ENCODE measurements at regions not wholly inside any gene's neighbourhood (a gene's known extent, or its start where the extent isn't known, plus 50 kb on each side); places are given as distances from the start of the nearest gene placed in this dataset.
A peak's percentile ranks its signal among the peaks of the same experiment; 100 is the strongest.
"Not testable (repeated sequence)": the region's sequence is repeated elsewhere in the genome, so short reads cannot be mapped to it uniquely, and the experiment has no call there.

DNA sequence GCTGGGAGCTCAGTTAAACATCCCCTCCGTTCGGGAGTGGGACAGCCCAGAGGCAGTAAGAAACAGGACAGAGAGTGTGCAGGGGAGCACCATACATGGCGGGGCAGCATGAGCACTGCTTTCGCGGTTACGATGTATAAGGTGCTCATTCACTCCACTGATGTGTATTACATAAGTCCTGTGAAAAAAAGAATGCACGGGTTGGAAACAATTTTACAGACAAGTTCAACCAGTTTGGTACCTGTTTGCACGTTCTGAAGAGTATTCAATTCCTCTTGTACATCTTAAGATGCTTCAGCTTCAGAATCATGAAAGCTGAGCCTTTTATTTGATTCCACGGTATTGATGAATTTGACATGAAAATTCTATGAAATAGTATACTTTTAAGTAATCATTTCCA lies 97.8 kb upstream of the NETO1 start:
- Histone ChIP-seq H2BK12ac (ENCODE audit: low read length) (no peak overlapping the region), H3K79me2 (ENCODE audit: control insufficient read depth, insufficient read depth, low read length, poor library complexity) (no peaks in the 10 kb centered on the region), H3K14ac (ENCODE audit: low read length) (no peak overlapping the region), H2AFZ (ENCODE audit: insufficient read depth, low read length, poor library complexity) (no peak overlapping the region), H3K4ac (ENCODE audit: low read depth, low read length) (no peak overlapping the region), H2BK5ac (ENCODE audit: low read depth, low read length, poor library complexity) (no peak overlapping the region), H3K18ac (ENCODE audit: low read length) (no peak overlapping the region), H3K4me3 (ENCODE audit: low read depth, low read length) (no peak overlapping the region), H3K9ac (ENCODE audit: low read length) (no peak overlapping the region), H3K79me1 (ENCODE audit: low read length) (no peaks in the 10 kb centered on the region), H3K4me2 (ENCODE audit: low read length) (no peak overlapping the region), H4K8ac (ENCODE audit: low read depth, low read length) (no peak overlapping the region), H3K27ac (ENCODE audit: low read depth, low read length) (no peak overlapping the region), H4K91ac (ENCODE audit: low read depth, low read length) (no peak overlapping the region), H3K23ac (ENCODE audit: low read length) (no peak overlapping the region), H4K12ac (ENCODE audit: low read depth, low read length) (no peak overlapping the region), H2BK120ac (ENCODE audit: insufficient read depth, low read length, poor library complexity) (no peak overlapping the region), H3K27me3 (ENCODE audit: insufficient read depth, low read length) (no peaks in the 10 kb centered on the region), H3K9me3 (ENCODE audit: insufficient read depth, low read depth, low read length) (no peaks in the 10 kb centered on the region), H3K4me1 (ENCODE audit: control insufficient read depth in 1 of 2, insufficient read depth in 2 of 2, low read length in 2 of 2) (no peaks in the 10 kb centered on the region), H3K36me3 (ENCODE audit: control insufficient read depth in 1 of 2, insufficient read depth in 2 of 2, low read length in 2 of 2) (no peaks in the 10 kb centered on the region), H2AK5ac (ENCODE audit: low read length) (no peak overlapping the region)
- no CpG with 5 or more reads among the region's 9 CpGs for WGBS (ENCODE audit: extremely low coverage, insufficient coverage, insufficient read length)
- peak in 1 of 2 donors; percentile 4 for DNase-seq

DNA sequence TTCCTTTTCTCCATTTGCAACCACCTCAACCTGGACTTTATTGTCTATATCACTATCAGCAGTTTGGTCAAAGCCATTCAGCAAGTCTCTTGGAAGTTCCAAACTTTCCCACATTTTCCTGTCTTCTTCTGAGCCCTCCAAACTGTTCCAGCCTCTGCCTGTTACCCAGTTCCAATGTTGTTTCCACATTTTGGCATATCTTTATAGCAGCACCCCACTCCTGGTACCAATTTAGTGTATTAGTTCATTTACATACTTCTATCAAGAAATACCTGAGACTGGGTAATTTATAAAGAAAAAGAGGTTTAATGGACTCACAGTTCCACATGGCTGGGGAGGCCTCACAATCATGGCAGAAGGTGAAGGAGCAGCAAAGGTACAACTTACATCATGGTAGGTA lies 90.4 kb upstream of the NETO1 start:
- not testable (repeated sequence) for H4K8ac ChIP-seq (ENCODE audit: low read depth, low read length); H2BK120ac ChIP-seq (ENCODE audit: insufficient read depth, low read length, poor library complexity); H3K4me1 ChIP-seq (ENCODE audit: control insufficient read depth in 1 of 2, insufficient read depth in 2 of 2, low read length in 2 of 2); H3K4me3 ChIP-seq (ENCODE audit: low read depth, low read length); H2BK12ac ChIP-seq (ENCODE audit: low read length); H4K12ac ChIP-seq (ENCODE audit: low read depth, low read length); H3K23ac ChIP-seq (ENCODE audit: low read length); H4K91ac ChIP-seq (ENCODE audit: low read depth, low read length); H3K4me2 ChIP-seq (ENCODE audit: low read length); H2AFZ ChIP-seq (ENCODE audit: insufficient read depth, low read length, poor library complexity); H2AK5ac ChIP-seq (ENCODE audit: low read length); H3K27me3 ChIP-seq (ENCODE audit: insufficient read depth, low read length); H3K79me1 ChIP-seq (ENCODE audit: low read length); H3K9me3 ChIP-seq (ENCODE audit: insufficient read depth, low read depth, low read length); H2BK5ac ChIP-seq (ENCODE audit: low read depth, low read length, poor library complexity); DNase-seq; H3K9ac ChIP-seq (ENCODE audit: low read length); H3K27ac ChIP-seq (ENCODE audit: low read depth, low read length); H3K4ac ChIP-seq (ENCODE audit: low read depth, low read length); H3K14ac ChIP-seq (ENCODE audit: low read length); H3K36me3 ChIP-seq (ENCODE audit: control insufficient read depth in 1 of 2, insufficient read depth in 2 of 2, low read length in 2 of 2); H3K18ac ChIP-seq (ENCODE audit: low read length); H3K79me2 ChIP-seq (ENCODE audit: control insufficient read depth, insufficient read depth, low read length, poor library complexity)

DNA sequence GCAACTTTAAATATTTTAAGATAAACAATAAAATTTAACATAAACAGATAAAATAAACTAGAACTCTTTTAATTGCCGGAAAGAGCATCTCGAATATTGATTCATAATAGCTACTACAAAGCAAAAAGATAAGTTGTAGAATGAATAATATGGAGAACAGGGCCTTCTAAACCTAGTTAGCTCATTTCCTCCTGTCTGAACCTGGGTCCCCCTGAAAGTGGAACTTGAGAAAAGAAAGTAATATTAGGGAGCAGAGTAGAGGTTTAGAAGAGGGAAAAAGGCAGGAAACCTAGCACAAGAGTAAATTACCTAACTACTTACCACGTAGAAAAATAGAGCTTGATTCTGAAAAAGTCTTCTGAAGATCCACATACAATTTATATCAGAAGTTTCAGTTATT lies 80.7 kb upstream of the NETO1 start:
- Histone ChIP-seq H2BK5ac (ENCODE audit: low read depth, low read length, poor library complexity) (no peak overlapping the region), H4K91ac (ENCODE audit: low read depth, low read length) (no peak overlapping the region), H3K18ac (ENCODE audit: low read length) (no peak overlapping the region), H3K23ac (ENCODE audit: low read length) (no peak overlapping the region), H3K79me2 (ENCODE audit: control insufficient read depth, insufficient read depth, low read length, poor library complexity) (no peaks in the 10 kb centered on the region), H2AK5ac (ENCODE audit: low read length) (no peak overlapping the region), H3K9ac (ENCODE audit: low read length) (no peak overlapping the region), H3K4me3 (ENCODE audit: low read depth, low read length) (no peak overlapping the region), H4K8ac (ENCODE audit: low read depth, low read length) (no peak overlapping the region), H3K27me3 (ENCODE audit: insufficient read depth, low read length) (no peaks in the 10 kb centered on the region), H3K9me3 (ENCODE audit: insufficient read depth, low read depth, low read length) (no peaks in the 10 kb centered on the region), H3K14ac (ENCODE audit: low read length) (no peak overlapping the region), H2AFZ (ENCODE audit: insufficient read depth, low read length, poor library complexity) (no peak overlapping the region), H3K27ac (ENCODE audit: low read depth, low read length) (no peak overlapping the region), H3K4me2 (ENCODE audit: low read length) (no peak overlapping the region), H3K79me1 (ENCODE audit: low read length) (no peaks in the 10 kb centered on the region), H3K4ac (ENCODE audit: low read depth, low read length) (no peak overlapping the region), H4K12ac (ENCODE audit: low read depth, low read length) (no peak overlapping the region), H2BK12ac (ENCODE audit: low read length) (no peak overlapping the region), H3K4me1 (ENCODE audit: control insufficient read depth in 1 of 2, insufficient read depth in 2 of 2, low read length in 2 of 2) (no peaks in the 10 kb centered on the region), H3K36me3 (ENCODE audit: control insufficient read depth in 1 of 2, insufficient read depth in 2 of 2, low read length in 2 of 2) (no peaks in the 10 kb centered on the region), H2BK120ac (ENCODE audit: insufficient read depth, low read length, poor library complexity) (no peak overlapping the region)
- DNase-seq: no peak
- WGBS (ENCODE audit: extremely low coverage, insufficient coverage, insufficient read length): no CpG with 5 or more reads among the region's 3 CpGs

DNA sequence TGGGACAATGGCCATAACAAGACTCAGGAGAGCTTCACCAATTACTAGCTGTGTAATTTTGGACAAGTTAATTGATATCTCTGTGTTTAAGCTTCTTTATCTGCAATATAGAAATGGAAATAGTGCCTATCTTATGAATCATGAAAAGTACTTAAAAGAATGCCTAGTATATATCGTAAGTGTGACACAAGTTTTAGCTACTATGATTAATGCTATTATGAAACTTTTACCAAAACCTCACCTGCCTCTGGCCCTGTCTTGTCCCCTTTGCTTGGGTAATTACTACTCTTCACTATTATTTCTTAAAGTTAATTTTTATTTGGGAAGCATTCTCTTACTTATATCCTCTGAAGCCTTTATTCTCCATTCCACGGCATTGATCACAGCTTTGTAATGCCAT lies 75.0 kb upstream of the NETO1 start:
- no peaks in the 10 kb centered on the region for H3K4me1 ChIP-seq (ENCODE audit: control insufficient read depth in 1 of 2, insufficient read depth in 2 of 2, low read length in 2 of 2)
- WGBS (ENCODE audit: extremely low coverage, insufficient coverage, insufficient read length): no CpG with 5 or more reads among the region's 2 CpGs

DNA sequence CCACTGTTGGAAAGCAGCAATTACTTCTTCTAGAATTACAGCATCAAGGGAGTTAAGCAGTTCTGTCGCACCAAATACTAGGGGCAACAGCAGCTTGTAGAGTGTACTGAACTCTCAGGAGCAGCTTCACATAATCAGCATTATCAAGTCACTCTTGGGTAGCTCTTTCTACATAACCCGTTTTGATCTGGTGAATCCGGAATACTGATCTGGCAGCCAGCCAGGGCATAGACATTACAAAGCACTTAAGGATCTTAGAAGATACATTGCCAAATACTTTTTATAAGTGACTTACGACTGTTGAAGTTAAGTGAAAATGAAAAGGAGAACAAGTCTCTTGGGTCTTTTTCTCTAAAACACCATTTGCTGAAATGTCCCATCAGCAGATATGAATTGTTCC lies 73.2 kb upstream of the NETO1 start:
- H3K9ac ChIP-seq (ENCODE audit: low read length): no peak overlapping the region
- H3K23ac ChIP-seq (ENCODE audit: low read length): no peak overlapping the region
- H3K79me1 ChIP-seq (ENCODE audit: low read length): no peaks in the 10 kb centered on the region
- no peak overlapping the region for H2BK12ac ChIP-seq (ENCODE audit: low read length)
- no peak overlapping the region for H3K14ac ChIP-seq (ENCODE audit: low read length)
- no peak overlapping the region for H3K18ac ChIP-seq (ENCODE audit: low read length)
- no peaks in the 10 kb centered on the region for H3K9me3 ChIP-seq (ENCODE audit: insufficient read depth, low read depth, low read length)
- DNase-seq: no peak
- no peak overlapping the region for H2AK5ac ChIP-seq (ENCODE audit: low read length)
- WGBS (ENCODE audit: extremely low coverage, insufficient coverage, insufficient read length): no CpG with 5 or more reads among the region's 4 CpGs
- no peaks in the 10 kb centered on the region for H3K4me1 ChIP-seq (ENCODE audit: control insufficient read depth in 1 of 2, insufficient read depth in 2 of 2, low read length in 2 of 2)
- no peak overlapping the region for H3K4me3 ChIP-seq (ENCODE audit: low read depth, low read length)
- no peak overlapping the region for H4K91ac ChIP-seq (ENCODE audit: low read depth, low read length)
- no peak overlapping the region for H2AFZ ChIP-seq (ENCODE audit: insufficient read depth, low read length, poor library complexity)
- no peak overlapping the region for H3K4me2 ChIP-seq (ENCODE audit: low read length)
- no peak overlapping the region for H3K4ac ChIP-seq (ENCODE audit: low read depth, low read length)
- H2BK5ac ChIP-seq (ENCODE audit: low read depth, low read length, poor library complexity): no peak overlapping the region
- H3K79me2 ChIP-seq (ENCODE audit: control insufficient read depth, insufficient read depth, low read length, poor library complexity): no peaks in the 10 kb centered on the region
- no peak overlapping the region for H4K8ac ChIP-seq (ENCODE audit: low read depth, low read length)
- H3K27me3 ChIP-seq (ENCODE audit: insufficient read depth, low read length): no peaks in the 10 kb centered on the region
- H3K27ac ChIP-seq (ENCODE audit: low read depth, low read length): no peak overlapping the region
- no peaks in the 10 kb centered on the region for H3K36me3 ChIP-seq (ENCODE audit: control insufficient read depth in 1 of 2, insufficient read depth in 2 of 2, low read length in 2 of 2)
- H2BK120ac ChIP-seq (ENCODE audit: insufficient read depth, low read length, poor library complexity): no peak overlapping the region
- H4K12ac ChIP-seq (ENCODE audit: low read depth, low read length): no peak overlapping the region

More for the DNA sequence above, 75.0 kb upstream of the NETO1 start:
- Histone ChIP-seq H3K9me3 (ENCODE audit: insufficient read depth, low read depth, low read length) (no peaks in the 10 kb centered on the region), H2AK5ac (ENCODE audit: low read length) (no peak overlapping the region), H3K27ac (ENCODE audit: low read depth, low read length) (no peak overlapping the region), H3K4ac (ENCODE audit: low read depth, low read length) (no peak overlapping the region), H2BK5ac (ENCODE audit: low read depth, low read length, poor library complexity) (no peak overlapping the region), H3K4me2 (ENCODE audit: low read length) (no peak overlapping the region), H3K14ac (ENCODE audit: low read length) (no peak overlapping the region), H3K27me3 (ENCODE audit: insufficient read depth, low read length) (no peaks in the 10 kb centered on the region), H3K36me3 (ENCODE audit: control insufficient read depth in 1 of 2, insufficient read depth in 2 of 2, low read length in 2 of 2) (no peaks in the 10 kb centered on the region), H2AFZ (ENCODE audit: insufficient read depth, low read length, poor library complexity) (no peak overlapping the region), H2BK120ac (ENCODE audit: insufficient read depth, low read length, poor library complexity) (no peak overlapping the region), H3K9ac (ENCODE audit: low read length) (no peak overlapping the region), H2BK12ac (ENCODE audit: low read length) (no peak overlapping the region), H3K23ac (ENCODE audit: low read length) (no peak overlapping the region), H4K8ac (ENCODE audit: low read depth, low read length) (no peak overlapping the region), H3K18ac (ENCODE audit: low read length) (no peak overlapping the region), H3K79me1 (ENCODE audit: low read length) (no peaks in the 10 kb centered on the region), H3K79me2 (ENCODE audit: control insufficient read depth, insufficient read depth, low read length, poor library complexity) (no peaks in the 10 kb centered on the region), H3K4me3 (ENCODE audit: low read depth, low read length) (no peak overlapping the region), H4K91ac (ENCODE audit: low read depth, low read length) (no peak overlapping the region), H4K12ac (ENCODE audit: low read depth, low read length) (no peak overlapping the region)
- DNase-seq: no peak

Data from trophoblast cell (in vitro differentiated cells and primary cell).